Naive thymus-derived CD4-positive, alpha-beta T cell (primary cell): ENCODE measurements at regions not wholly inside any gene's neighbourhood (a gene's known extent, or its start where the extent isn't known, plus 50 kb on each side); places are given as distances from the start of the nearest gene placed in this dataset.

Experiments used
- ATAC-seq: fragments of 150-1000 bp; cut with Tn5 transposase; 2 replicates; pipeline ENCODE4 v1.10.0; 2021; ENCODE audit warnings: mild to moderate bottlenecking, moderate library complexity
- CTCF ChIA-PET: fragments of 350-600 bp; sonication (Branson Sonifier 250); formaldehyde crosslinking; loops from one replicate; lab custom pipeline; 2021; ENCODE audit warnings: antibody characterized with exemption; lab: Charles Lee
- POLR2A ChIA-PET: fragments of 350-600 bp; sonication (Branson Sonifier 250); formaldehyde crosslinking; loops from one replicate; lab custom pipeline; 2021; ENCODE audit warnings: antibody characterized with exemption, inconsistent platforms; lab: Charles Lee
- DNase-seq, 9 donors: peaks; one replicate each; pipeline versions ENCODE4 v3.0.0 to v3.0.0-alpha.2; 2020 to 2022; ENCODE audit warnings: mixed read lengths in 1 of 9
- H3K27ac ChIP-seq: one replicate; pipeline ENCODE4 v1.7.0; 2013; ENCODE audit warnings: mild to moderate bottlenecking, low read depth, low read length, moderate library complexity
- H3K27me3 ChIP-seq, 2 donors: one replicate each; pipeline ENCODE4 v1.7.0; 2013; ENCODE audit warnings: low read length in 2 of 2, mild to moderate bottlenecking in 2 of 2, moderate library complexity in 2 of 2; ENCODE audit not compliant: control insufficient read depth in 2 of 2, insufficient read depth in 2 of 2
- H3K36me3 ChIP-seq, 3 experiments: 1 replicate in 2 of 3; 2 replicates in 1 of 3; pipeline ENCODE4 v1.7.0; 2013; ENCODE audit warnings: low read length in 3 of 3, mild to moderate bottlenecking in 3 of 3, moderate library complexity in 1 of 3; ENCODE audit not compliant: insufficient read depth in 3 of 3, control insufficient read depth in 2 of 3
- H3K4me1 ChIP-seq, 2 donors: one replicate each; pipeline ENCODE4 v1.7.0; 2013; ENCODE audit warnings: low read length in 2 of 2, mild to moderate bottlenecking in 2 of 2, moderate library complexity in 1 of 2; ENCODE audit not compliant: control insufficient read depth in 2 of 2, insufficient read depth in 2 of 2
- H3K4me3 ChIP-seq: 2 replicates; pipeline ENCODE4 v1.7.0; 2013; ENCODE audit warnings: mild to moderate bottlenecking, low read length
- H3K9me3 ChIP-seq, 3 experiments: 1 replicate in 2 of 3; 2 replicates in 1 of 3; pipeline ENCODE4 v1.7.0; 2013; ENCODE audit warnings: low read length in 3 of 3; ENCODE audit not compliant: control insufficient read depth in 2 of 3
- H3K27ac Mint-ChIP-seq, 9 donors: one replicate each; pipeline ENCODE4 v1.8.0; 2020 to 2022; ENCODE audit warnings: mixed read lengths in 9 of 9, mild to moderate bottlenecking in 8 of 9, moderate library complexity in 5 of 9, inconsistent platforms in 2 of 9
- H3K27me3 Mint-ChIP-seq, 5 donors: one replicate each; pipeline ENCODE4 v1.8.0; 2021 to 2022; ENCODE audit warnings: mixed read lengths in 5 of 5, mild to moderate bottlenecking in 1 of 5
- H3K36me3 Mint-ChIP-seq, 5 donors: one replicate each; pipeline ENCODE4 v1.8.0; 2020 to 2022; ENCODE audit warnings: mixed read lengths in 5 of 5, mild to moderate bottlenecking in 3 of 5, inconsistent platforms in 1 of 5
- H3K4me1 Mint-ChIP-seq, 7 donors: one replicate each; pipeline ENCODE4 v1.8.0; 2020 to 2022; ENCODE audit warnings: mixed read lengths in 7 of 7, mild to moderate bottlenecking in 3 of 7, inconsistent platforms in 1 of 7
- H3K4me3 Mint-ChIP-seq, 10 donors: one replicate each; pipeline ENCODE4 v1.8.0; 2020 to 2022; ENCODE audit warnings: mild to moderate bottlenecking in 10 of 10, mixed read lengths in 10 of 10, moderate library complexity in 6 of 10, inconsistent platforms in 2 of 10
- H3K9me3 Mint-ChIP-seq, 11 donors: one replicate each; pipeline ENCODE4 v1.8.0; 2020 to 2022; ENCODE audit warnings: mixed read lengths in 11 of 11, mild to moderate bottlenecking in 4 of 11, inconsistent platforms in 1 of 11, moderate library complexity in 1 of 11
- intact Hi-C, 2 donors: fragments of 100-400 bp; cut with micrococcal nuclease; formaldehyde crosslinking; loops; one replicate each; pipeline ENCODE4 v1.15.1; 2023

DNA sequence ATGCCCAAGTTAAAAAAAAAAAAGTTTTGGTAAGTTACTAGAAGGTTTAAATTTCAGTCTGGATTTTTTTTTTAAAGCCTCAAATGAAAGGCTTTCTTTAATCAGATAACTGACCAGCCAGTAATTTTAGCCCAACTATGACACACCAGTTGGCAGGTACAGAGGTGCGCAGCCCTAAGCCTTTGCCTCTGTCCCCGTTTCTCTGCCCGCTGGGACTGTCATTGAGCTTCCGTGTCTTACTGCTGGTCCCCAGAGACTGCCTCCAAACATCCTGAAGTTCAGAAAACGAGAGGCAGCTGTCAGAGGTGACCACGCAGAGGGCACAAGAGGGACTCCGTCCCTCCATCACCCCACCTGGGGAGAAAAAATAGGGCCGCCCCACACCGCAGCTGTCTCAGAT, 118.2 kb downstream of the RPS12 start:
- H3K4me1 ChIP-seq: no peaks in the 10 kb centered on the region
- no peaks in the 10 kb centered on the region for H3K9me3 ChIP-seq
- H3K27me3 ChIP-seq: no peaks in the 10 kb centered on the region
- Mint-ChIP-seq H3K36me3 (no peaks in the 10 kb centered on the region), H3K27me3 (peaks cover 23 to 53% (median 38%) of the 10 kb centered on the region in 5 donors), H3K4me3 (no peak overlapping the region), H3K27ac (no peak overlapping the region), H3K9me3 (peaks cover 0 to 2% (median 0%) of the 10 kb centered on the region in 11 donors), H3K4me1 (peaks cover 0 to 2% (median 0%) of the 10 kb centered on the region in 7 donors)
- ChIA-PET POLR2A (no interaction called here), CTCF (no interaction called here)
- H3K27ac ChIP-seq: no peak overlapping the region
- H3K36me3 ChIP-seq: no peaks in the 10 kb centered on the region
- ATAC-seq (no peak), DNase-seq (no peak)
- intact Hi-C loops: loop anchor here in 1 of 2 donors (10.0 kb wide), 1 partner anchor 622 kb away; no protein-coding TSS in a partner anchor
- no peak overlapping the region for H3K4me3 ChIP-seq

DNA sequence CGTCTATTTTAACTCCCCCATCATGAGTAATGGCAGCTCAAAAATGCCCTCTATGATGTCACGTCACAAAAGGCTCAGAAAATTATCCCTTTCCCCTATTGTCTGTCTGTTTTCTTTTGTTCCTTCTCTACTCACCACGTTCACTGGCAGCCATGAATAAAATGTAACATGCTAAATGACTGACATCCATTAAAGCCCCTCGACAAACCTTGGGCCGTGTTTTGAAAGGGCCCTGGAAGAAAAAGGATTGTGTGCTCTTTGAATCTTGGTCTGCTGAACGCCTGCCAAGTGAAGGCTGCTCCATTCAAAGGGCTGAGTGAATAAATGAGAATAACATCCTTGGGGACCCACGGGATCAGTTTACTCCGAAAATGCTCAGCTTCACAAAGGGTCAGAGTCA, 118.7 kb downstream of the RPS12 start:
- intact Hi-C loops: loop anchor here in 1 of 2 donors (10.0 kb wide), 1 partner anchor 622 kb away; no protein-coding TSS in a partner anchor
- POLR2A ChIA-PET: no interaction called here
- no peaks in the 10 kb centered on the region for H3K36me3 Mint-ChIP-seq
- no peak overlapping the region for H3K4me3 ChIP-seq
- H3K9me3 ChIP-seq: no peaks in the 10 kb centered on the region
- H3K27ac Mint-ChIP-seq: no peak overlapping the region
- no peaks in the 10 kb centered on the region for H3K36me3 ChIP-seq
- CTCF ChIA-PET: no interaction called here
- H3K4me1 ChIP-seq: no peaks in the 10 kb centered on the region
- H3K4me3 Mint-ChIP-seq: no peak overlapping the region
- no peaks in the 10 kb centered on the region for H3K27me3 ChIP-seq
- H3K9me3 Mint-ChIP-seq: peaks cover 0 to 2% (median 0%) of the 10 kb centered on the region in 11 donors
- H3K27me3 Mint-ChIP-seq: peaks cover 22 to 49% (median 36%) of the 10 kb centered on the region in 5 donors
- ATAC-seq: no peak
- DNase-seq: no peak
- peaks cover 0 to 2% (median 0%) of the 10 kb centered on the region in 7 donors for H3K4me1 Mint-ChIP-seq
- no peak overlapping the region for H3K27ac ChIP-seq

DNA sequence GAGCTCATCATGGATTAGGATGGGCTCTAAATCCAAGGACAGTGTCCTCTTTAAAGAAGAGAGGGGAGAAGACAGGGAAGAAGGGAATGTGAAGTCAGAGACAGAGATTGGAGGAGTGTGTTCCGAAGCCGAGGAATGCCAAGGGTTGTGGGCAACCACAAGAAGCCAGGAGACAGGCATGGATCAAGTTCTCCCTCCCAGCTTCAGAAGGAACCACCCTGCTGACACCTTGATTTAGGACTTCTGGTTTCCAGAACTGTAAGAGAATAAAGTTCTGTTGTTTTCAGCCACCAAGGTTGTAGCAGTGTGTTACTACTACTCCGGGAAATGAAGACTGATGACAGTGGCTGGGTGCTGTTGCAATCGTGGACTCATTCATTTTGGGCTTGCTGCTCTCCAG, 120.1 kb downstream of the RPS12 start:
- POLR2A ChIA-PET: no interaction called here
- Mint-ChIP-seq H3K4me1 (peaks cover 0 to 2% (median 0%) of the 10 kb centered on the region in 7 donors), H3K27me3 (peaks cover 19 to 45% (median 33%) of the 10 kb centered on the region in 5 donors), H3K4me3 (no peak overlapping the region), H3K9me3 (peaks cover 0 to 11% (median 0%) of the 10 kb centered on the region in 11 donors), H3K27ac (no peak overlapping the region), H3K36me3 (no peaks in the 10 kb centered on the region)
- intact Hi-C loops: loop anchor here in 1 of 2 donors (10.0 kb wide), 1 partner anchor 620 kb away; no protein-coding TSS in a partner anchor
- Histone ChIP-seq H3K4me3 (no peak overlapping the region), H3K4me1 (no peaks in the 10 kb centered on the region), H3K27me3 (no peaks in the 10 kb centered on the region), H3K27ac (no peak overlapping the region), H3K36me3 (no peaks in the 10 kb centered on the region), H3K9me3 (no peaks in the 10 kb centered on the region)
- ATAC-seq: no peak
- CTCF ChIA-PET: no interaction called here
- no peak for DNase-seq

DNA sequence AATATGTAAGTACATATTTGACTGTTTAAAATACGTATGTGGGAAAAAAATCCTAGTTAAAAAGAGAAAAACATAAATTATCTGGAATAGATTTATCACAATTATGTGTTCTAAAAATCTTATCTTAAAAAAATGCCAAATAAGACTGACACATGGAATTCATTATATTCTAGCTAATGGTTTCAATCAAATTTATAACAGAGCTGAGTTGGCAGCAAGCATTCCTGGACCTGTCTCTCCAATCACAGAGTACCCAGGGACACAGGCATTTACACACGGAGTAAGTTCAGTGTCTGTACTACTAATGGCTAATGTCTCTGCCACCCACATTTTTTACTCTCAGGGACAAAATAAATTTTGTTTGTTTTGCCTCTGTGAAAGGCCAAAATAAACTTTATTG, 122.3 kb downstream of the RPS12 start:
- Mint-ChIP-seq H3K9me3 (peaks cover 0 to 14% (median 0%) of the 10 kb centered on the region in 11 donors), H3K4me3 (no peak overlapping the region), H3K27me3 (peaks cover 14 to 32% (median 23%) of the 10 kb centered on the region in 5 donors), H3K4me1 (peaks cover 0 to under 1% (median 0%) of the 10 kb centered on the region in 7 donors), H3K36me3 (no peaks in the 10 kb centered on the region), H3K27ac (no peak overlapping the region)
- intact Hi-C loops: loop anchor here in 1 of 2 donors (10.0 kb wide), 1 partner anchor 618 kb away; no protein-coding TSS in a partner anchor
- ChIA-PET CTCF (interaction anchor here (0.5 kb wide), 1 partner anchor 107 kb away, joined by 3 read pairs; no protein-coding TSS in a partner anchor), POLR2A (no interaction called here)
- H3K4me3 ChIP-seq: no peak overlapping the region
- no peaks in the 10 kb centered on the region for H3K36me3 ChIP-seq
- no peaks in the 10 kb centered on the region for H3K4me1 ChIP-seq
- no peaks in the 10 kb centered on the region for H3K27me3 ChIP-seq
- DNase-seq (no peak), ATAC-seq (no peak)
- H3K9me3 ChIP-seq: no peaks in the 10 kb centered on the region
- H3K27ac ChIP-seq: no peak overlapping the region

DNA sequence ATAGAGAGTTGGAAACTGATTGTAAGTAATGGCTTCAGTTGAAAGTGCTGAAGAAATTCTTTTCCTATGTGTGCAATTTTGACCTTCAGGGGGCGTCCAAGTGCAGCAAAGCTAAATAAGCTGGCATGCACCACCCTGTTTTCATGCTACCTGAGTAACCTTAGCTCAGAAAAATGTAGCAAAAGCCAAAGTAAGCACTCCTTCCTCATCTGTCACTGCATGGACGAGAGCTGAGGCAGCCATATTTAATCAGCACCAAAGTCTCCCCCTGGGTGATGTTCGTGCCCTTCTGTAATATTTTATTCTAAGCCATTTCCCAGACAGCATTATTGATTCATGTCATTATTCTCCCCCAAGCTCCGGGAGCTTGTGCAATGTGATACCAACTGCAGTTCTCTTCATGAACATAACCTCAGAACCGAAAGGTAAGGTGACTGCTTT, 123.1 kb downstream of the RPS12 start:
- no peak overlapping the region for H3K4me3 ChIP-seq
- H3K36me3 Mint-ChIP-seq: no peaks in the 10 kb centered on the region
- no peaks in the 10 kb centered on the region for H3K9me3 ChIP-seq
- H3K4me3 Mint-ChIP-seq: no peak overlapping the region
- ChIA-PET CTCF (interaction anchor here (0.6 kb wide), 1 partner anchor 73 kb away, joined by 4 read pairs; no protein-coding TSS in a partner anchor), POLR2A (no interaction called here)
- H3K27me3 ChIP-seq: no peaks in the 10 kb centered on the region
- intact Hi-C loops: loop anchor here in 1 of 2 donors (10.0 kb wide), 1 partner anchor 617 kb away; no protein-coding TSS in a partner anchor
- DNase-seq (no peak), ATAC-seq (no peak)
- H3K27ac ChIP-seq: no peak overlapping the region
- H3K27ac Mint-ChIP-seq: no peak overlapping the region
- peaks cover 0 to 14% (median 0%) of the 10 kb centered on the region in 11 donors for H3K9me3 Mint-ChIP-seq
- no peaks in the 10 kb centered on the region for H3K4me1 ChIP-seq
- H3K27me3 Mint-ChIP-seq: peaks cover 14 to 31% (median 18%) of the 10 kb centered on the region in 5 donors
- no peaks in the 10 kb centered on the region for H3K36me3 ChIP-seq
- no peaks in the 10 kb centered on the region for H3K4me1 Mint-ChIP-seq

DNA sequence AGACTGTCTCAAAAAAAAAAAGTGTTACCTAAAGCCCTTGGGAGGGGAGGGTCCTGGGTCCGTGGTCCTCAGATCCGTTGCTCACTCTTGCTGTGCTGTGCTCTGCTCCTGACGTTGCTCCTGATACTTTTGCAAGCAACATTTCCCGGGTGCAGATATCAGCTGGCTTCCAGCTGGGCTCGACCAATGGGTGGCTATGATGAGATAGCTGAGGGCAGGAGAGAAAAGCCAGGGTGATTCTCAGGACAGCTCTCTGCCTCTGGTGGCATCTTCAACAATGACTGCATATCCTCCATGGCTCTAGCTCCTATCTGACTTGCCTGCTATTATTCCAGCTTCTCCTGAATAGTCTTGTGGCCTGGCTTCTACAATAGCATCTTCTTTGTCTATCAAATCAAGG, 134.5 kb downstream of the RPS12 start:
- Mint-ChIP-seq H3K9me3 (peaks cover 0 to 3% (median 0%) of the 10 kb centered on the region in 11 donors), H3K4me3 (no peak overlapping the region), H3K36me3 (no peaks in the 10 kb centered on the region), H3K4me1 (no peaks in the 10 kb centered on the region), H3K27me3 (peaks cover 19 to 66% (median 32%) of the 10 kb centered on the region in 5 donors), H3K27ac (no peak overlapping the region)
- Histone ChIP-seq H3K27me3 (no peaks in the 10 kb centered on the region), H3K4me1 (no peaks in the 10 kb centered on the region), H3K4me3 (no peak overlapping the region), H3K27ac (no peak overlapping the region), H3K36me3 (no peaks in the 10 kb centered on the region), H3K9me3 (no peaks in the 10 kb centered on the region)
- intact Hi-C loops: no loop called here
- ChIA-PET POLR2A (no interaction called here), CTCF (interaction anchor here (2.2 kb wide), 1 partner anchor 14 kb away, joined by 5 read pairs; no protein-coding TSS in a partner anchor)
- no peak for DNase-seq
- no peak for ATAC-seq

DNA sequence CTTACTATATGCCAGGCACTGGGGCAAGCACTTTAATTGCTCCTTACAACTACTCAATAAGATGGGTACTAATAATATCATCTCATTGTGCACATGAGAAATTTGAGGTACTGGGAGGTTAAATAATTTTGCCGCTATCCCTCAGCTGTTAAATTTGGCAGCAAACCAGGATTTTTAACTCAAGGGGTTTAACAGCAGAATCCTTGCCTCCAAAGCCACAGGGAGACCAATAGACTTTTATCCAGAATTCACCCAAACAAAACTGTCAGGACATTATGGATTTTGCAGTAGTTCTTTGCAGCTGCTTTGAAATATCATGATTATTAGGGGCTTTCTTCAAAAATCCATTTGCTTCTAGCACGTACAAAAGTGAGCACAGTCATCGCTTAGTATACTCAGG, 136.2 kb downstream of the RPS12 start:
- Histone ChIP-seq H3K4me3 (no peak overlapping the region), H3K4me1 (no peaks in the 10 kb centered on the region), H3K27ac (no peak overlapping the region), H3K27me3 (no peaks in the 10 kb centered on the region), H3K9me3 (no peaks in the 10 kb centered on the region), H3K36me3 (no peaks in the 10 kb centered on the region)
- DNase-seq: no peak
- Mint-ChIP-seq H3K27ac (no peak overlapping the region), H3K4me3 (no peak overlapping the region), H3K27me3 (peaks cover 9 to 66% (median 25%) of the 10 kb centered on the region in 5 donors), H3K9me3 (no peaks in the 10 kb centered on the region), H3K4me1 (no peaks in the 10 kb centered on the region), H3K36me3 (no peaks in the 10 kb centered on the region)
- intact Hi-C loops: no loop called here
- ChIA-PET CTCF (no interaction called here), POLR2A (no interaction called here)
- no peak for ATAC-seq
